H1 (cell line): ENCODE measurements at regions not wholly inside any gene's neighbourhood (a gene's known extent, or its start where the extent isn't known, plus 50 kb on each side); places are given as distances from the start of the nearest gene placed in this dataset.

Experiments used
- ASH2L ChIP-seq: fragments of 200-600, 300-600 bp; sonication (generic); IDR thresholded peaks from one replicate; pipeline ENCODE4 v1.7.1; 2017; ENCODE audit warnings: low read length
- CEBPB ChIP-seq: IDR thresholded peaks from 2 replicates; pipeline ENCODE4 v1.6.1; 2012; ENCODE audit warnings: low read depth, low read length
- E2F6 ChIP-seq: IDR thresholded peaks from 2 replicates; pipeline ENCODE4 v1.6.1; 2012; ENCODE audit warnings: inconsistent platforms
- HDAC6 ChIP-seq: IDR thresholded peaks from one replicate; pipeline ENCODE4 v1.7.1; 2012; ENCODE audit warnings: low read depth, mild to moderate bottlenecking, inconsistent platforms, low read length, moderate library complexity
- MAX ChIP-seq: IDR thresholded peaks from 2 replicates; pipeline ENCODE4 v1.6.1; 2012; ENCODE audit warnings: inconsistent platforms
- PHF8 ChIP-seq: fragments of 200-600 bp; sonication (generic); conservative IDR thresholded peaks from 2 replicates; pipeline ENCODE4 v1.7.1; 2012; ENCODE audit warnings: low read depth, mild to moderate bottlenecking, inconsistent platforms, low read length, moderate library complexity
- POLR2A ChIP-seq, 2 experiments: IDR thresholded peaks; 1 replicate in 1 of 2; 2 replicates in 1 of 2; pipeline ENCODE4 v1.6.1; 2011; ENCODE audit warnings: low read depth in 2 of 2, low read length in 2 of 2, mild to moderate bottlenecking in 2 of 2; ENCODE audit errors: control extremely low read depth in 1 of 2
- POLR2AphosphoS5 ChIP-seq: IDR thresholded peaks from 2 replicates; pipeline ENCODE4 v1.6.1; 2011; ENCODE audit warnings: low read depth, low read length
- RFX5 ChIP-seq: IDR thresholded peaks from 2 replicates; pipeline ENCODE4 v1.6.1; 2011; ENCODE audit warnings: low read depth, low read length, improper control_type of control experiment, borderline replicate concordance
- SAP30 ChIP-seq: fragments of 300-600 bp; sonication (generic); IDR thresholded peaks from 2 replicates; pipeline ENCODE4 v1.7.1; 2012; ENCODE audit warnings: low read length, moderate library complexity, mild to moderate bottlenecking, inconsistent platforms; ENCODE audit not compliant: insufficient read depth, insufficient replicate concordance
- SIN3A ChIP-seq, 2 experiments: IDR thresholded peaks in 1 of 2; conservative IDR thresholded peaks in 1 of 2; 2 replicates each; pipeline ENCODE4 v1.6.1; 2011 to 2012; ENCODE audit warnings: low read length in 2 of 2, improper control_type of control experiment in 1 of 2, low read depth in 1 of 2, mild to moderate bottlenecking in 1 of 2
- SIX5 ChIP-seq: IDR thresholded peaks from 2 replicates; pipeline ENCODE4 v1.6.1; 2011; ENCODE audit warnings: mild to moderate bottlenecking, low read depth, low read length
- SP4 ChIP-seq: IDR thresholded peaks from 2 replicates; pipeline ENCODE4 v1.6.1; 2012; ENCODE audit warnings: low read length, inconsistent platforms
- TCF12 ChIP-seq: IDR thresholded peaks from 2 replicates; pipeline ENCODE4 v1.6.1; 2011; ENCODE audit warnings: low read depth, mild to moderate bottlenecking, low read length

- TF ChIP-seq PHF8, result no peak
- no peak for TF ChIP-seq POLR2A (IDR thresholded peaks at IDR 0.05; ENCODE audit: control extremely low read depth in 1 of 2, low read depth in 2 of 2, low read length in 2 of 2)
- TF ChIP-seq SAP30, result no peak
- no peak for TF ChIP-seq RFX5
- TF ChIP-seq SP4, result no peak
- TF ChIP-seq HDAC6, result no peak
- TF ChIP-seq ASH2L, result no peak
- TF ChIP-seq CEBPB, result no peak
- no peak for TF ChIP-seq SIX5
- TF ChIP-seq TCF12, result no peak
- no peak for TF ChIP-seq POLR2AphosphoS5
- no peak for TF ChIP-seq E2F6
- TF ChIP-seq SIN3A (conservative IDR thresholded peaks at IDR 0.05 in 1 of 2, IDR thresholded peaks at IDR 0.05 in 1 of 2; ENCODE audit: low read depth in 1 of 2, low read length in 2 of 2), result no peak
- no peak for TF ChIP-seq MAX
Measured at GRCh38 chr4:116449764-116450163, 635.6 kb downstream of the TRAM1L1 start (continued).
